ENCODE measurements at regions not wholly inside any gene's neighbourhood (a gene's known extent, or its start where the extent isn't known, plus 50 kb on each side); places are given as distances from the start of the nearest gene placed in this dataset.

GRCh38 chr6:13868236-13868635 is 53.9 kb upstream of the MCUR1 start (continued):
- no peak for TF ChIP-seq JUN (IDR thresholded peaks at IDR 0.05; ENCODE audit: low read depth, low read length)

GRCh38 chr6:13866301-13866700 is 51.9 kb upstream of the MCUR1 start:
- H2BK20ac ChIP-seq (ENCODE audit: low read length) = no peak overlapping the region
- FAIRE-seq (no peak), DNase-seq (ENCODE audit: low read depth in 1 of 2, low spot score in 2 of 2) (no peak)
- no peak overlapping the region for H2BK12ac ChIP-seq (ENCODE audit: low read depth, low read length)
- H3K4me1 ChIP-seq (replicated peaks in 1 of 4; ENCODE audit: control insufficient read depth in 3 of 4, insufficient read depth in 4 of 4, low read length in 3 of 4) = no peaks in the 10 kb centered on the region
- H3K27me3 ChIP-seq (replicated peaks in 1 of 4; ENCODE audit: control insufficient read depth in 3 of 4, extremely low read depth in 1 of 4, insufficient read depth in 3 of 4, low read length in 3 of 4) = no peaks in the 10 kb centered on the region
- H2AFZ ChIP-seq (ENCODE audit: low read length) = no peak overlapping the region
- CTCF ChIA-PET (ENCODE audit: partially characterized antibody) = interaction anchor here (1.2 kb wide), 1 partner anchor 42 kb away, joined by 3 read pairs; no protein-coding TSS in a partner anchor
- no peak overlapping the region for H3K18ac ChIP-seq (ENCODE audit: extremely low read depth, low read length)
- no peak overlapping the region for H3K56ac ChIP-seq (replicated peaks; ENCODE audit: insufficient read length, low read depth, low read length)
- H3K4ac ChIP-seq (replicated peaks; ENCODE audit: insufficient read length, low read depth, low read length) = no peak overlapping the region
- TF ChIP-seq MAX (IDR thresholded peaks at IDR 0.05) (no peak), SIRT6 (IDR thresholded peaks at IDR 0.05; ENCODE audit: low read length) (no peak), SIX5 (IDR thresholded peaks at IDR 0.05; ENCODE audit: low read depth, low read length) (no peak), RFX5 (IDR thresholded peaks at IDR 0.05; ENCODE audit: borderline replicate concordance, low read depth, low read length) (no peak), RAD21 (IDR thresholded peaks at IDR 0.05 in 1 of 2, conservative IDR thresholded peaks at IDR 0.05 in 1 of 2; ENCODE audit: low read depth in 2 of 2, low read length in 2 of 2) (no peak), CTCF (IDR thresholded peaks at IDR 0.05; ENCODE audit: control extremely low read depth in 1 of 3, insufficient read depth in 1 of 3, low read depth in 1 of 3, low read length in 3 of 3) (no peak), BCL11A (IDR thresholded peaks at IDR 0.05; ENCODE audit: low read depth in 2 of 2, low read length in 2 of 2) (no peak)
- POLR2A ChIA-PET (ENCODE audit: partially characterized antibody) = no interaction called here
- no peak overlapping the region for H3K27ac ChIP-seq (ENCODE audit: low read depth, low read length)
- no peak overlapping the region for H4K8ac ChIP-seq (ENCODE audit: extremely low read depth, insufficient read depth, low read length)
- H3K4me3 ChIP-seq (ENCODE audit: extremely low read depth in 1 of 4, insufficient read depth in 2 of 4, low read depth in 3 of 4, low read length in 4 of 4) = no peak overlapping the region
- 94% methylated on average over 3 of the region's 3 CpGs; no CpG with 5 or more reads in 1 of the 2 experiments for WGBS, 2 experiments (ENCODE audit: extremely low coverage in 1 of 2, insufficient coverage in 1 of 2, insufficient read length in 1 of 2, insufficient replicate concordance in 2 of 2, low coverage in 1 of 2, low lambda C conversion rate in 2 of 2, missing lambda C conversion rate in 1 of 2)
- no peak overlapping the region for H2BK15ac ChIP-seq (ENCODE audit: low read length)
- H3K9ac ChIP-seq (replicated peaks in 1 of 4; ENCODE audit: extremely low read depth in 1 of 4, low read depth in 3 of 4, low read length in 3 of 4) = no peak overlapping the region
- H3K23ac ChIP-seq (ENCODE audit: insufficient read length) = no peak overlapping the region
- no peak overlapping the region for H2AK5ac ChIP-seq (ENCODE audit: low read depth, low read length)
- no peaks in the 10 kb centered on the region for H3K9me3 ChIP-seq (ENCODE audit: insufficient read depth in 2 of 2, low read depth in 1 of 2, low read length in 1 of 2)
- no peaks in the 10 kb centered on the region for H3K79me2 ChIP-seq (ENCODE audit: control insufficient read depth in 1 of 2, insufficient read depth in 2 of 2, low read length in 2 of 2)
- H3K36me3 ChIP-seq (ENCODE audit: control insufficient read depth in 2 of 4, insufficient read depth in 4 of 4, low read length in 3 of 4) = no peaks in the 10 kb centered on the region
- no peaks in the 10 kb centered on the region for H4K20me1 ChIP-seq (replicated peaks in 1 of 2; ENCODE audit: control insufficient read depth in 1 of 2, insufficient read depth in 2 of 2, low read length in 2 of 2)
- H3K4me2 ChIP-seq (ENCODE audit: insufficient read depth in 1 of 2, low read depth in 2 of 2, low read length in 2 of 2) = no peak overlapping the region
- H2BK120ac ChIP-seq (replicated peaks; ENCODE audit: low read depth, low read length) = no peak overlapping the region
- H3K23me2 ChIP-seq (ENCODE audit: low read depth, low read length) = no peaks in the 10 kb centered on the region
- H4K91ac ChIP-seq (replicated peaks; ENCODE audit: insufficient read length, low read length) = no peak overlapping the region
- H3K79me1 ChIP-seq (ENCODE audit: low read depth, low read length) = no peaks in the 10 kb centered on the region
- H2BK5ac ChIP-seq (ENCODE audit: low read depth, low read length) = no peak overlapping the region
- H3K14ac ChIP-seq (ENCODE audit: insufficient read length) = no peak overlapping the region
- H4K5ac ChIP-seq (ENCODE audit: insufficient read length, low read depth, low read length) = no peak overlapping the region
